Sciatic nerve (tissue), 2 donors: ENCODE measurements at regions not wholly inside any gene's neighbourhood (a gene's known extent, or its start where the extent isn't known, plus 50 kb on each side); places are given as distances from the start of the nearest gene placed in this dataset.
"Not testable (repeated sequence)": the region's sequence is repeated elsewhere in the genome, so short reads cannot be mapped to it uniquely, and the experiment has no call there.

Experiments
- ATAC-seq: fragments of 200-7000 bp; cut with Tn5 transposase; one replicate; pipeline ENCODE4 v1.9.1; 2020; ENCODE audit warnings: mild to moderate bottlenecking, moderate library complexity
- DNase-seq: peaks from one replicate; pipeline ENCODE4 v3.0.0-alpha.2; 2020; ENCODE audit warnings: low spot score
- intact Hi-C: fragments of 100-400 bp; cut with DNase I; formaldehyde crosslinking; loops from one replicate; pipeline ENCODE4 v1.14.2; 2022
- donor health status: DM: no; HTN: no; CAD: no.
- donor health status: DM: no; HTN: no; CAD: no.

DNA sequence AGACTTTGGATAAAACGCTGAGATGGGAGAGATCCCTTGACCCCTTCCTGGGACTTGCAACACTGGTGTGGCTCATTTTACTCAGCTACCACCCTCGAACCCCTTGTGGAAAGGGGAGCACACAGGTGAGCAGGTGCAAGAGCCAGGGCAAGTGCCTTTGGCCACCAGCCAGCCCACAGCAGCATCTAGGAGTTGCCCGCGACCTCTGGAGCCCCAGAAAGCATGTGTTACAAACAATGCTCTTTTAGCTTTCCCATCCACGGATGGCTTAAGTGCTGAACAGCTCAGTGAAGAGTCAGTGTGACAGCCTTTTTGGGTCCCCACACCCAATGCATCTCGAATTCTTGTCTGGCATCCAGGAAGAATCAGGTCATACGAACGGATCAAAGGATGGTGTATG, 197.8 kb downstream of the MEMO1 start:
- DNase-seq (no peak), ATAC-seq (no peak)
- intact Hi-C loops: no loop called here

GRCh38 chr2:31812051-31812798, 198.6 kb downstream of the MEMO1 start:
- ATAC-seq (peak; percentile 55), DNase-seq (no peak)
- intact Hi-C loops: no loop called here

DNA sequence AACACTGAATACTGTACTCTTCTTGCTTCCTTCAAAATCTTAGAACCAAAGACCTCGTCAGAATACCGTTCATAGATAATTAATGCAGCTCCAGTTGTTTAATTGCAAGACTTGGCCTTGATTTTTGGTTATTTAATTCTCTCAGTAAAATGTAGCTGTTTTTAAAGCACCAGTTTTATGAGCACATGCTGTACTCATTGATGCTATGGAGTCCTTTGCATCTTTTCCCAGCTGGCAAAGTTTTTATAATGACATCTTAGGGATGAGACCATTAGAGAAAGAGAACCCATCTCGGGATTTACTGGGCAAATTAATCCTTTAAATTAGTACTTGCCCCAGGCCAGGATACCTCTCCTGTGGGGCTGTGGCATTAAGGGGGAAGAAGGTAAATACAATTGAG, 199.3 kb downstream of the MEMO1 start:
- no peak for DNase-seq
- no peak for ATAC-seq
- intact Hi-C loops: no loop called here

GRCh38 chr2:31810200-31810917, 200.4 kb downstream of the MEMO1 start:
- intact Hi-C loops: no loop called here
- DNase-seq: no peak
- no peak for ATAC-seq

- ATAC-seq (no peak), DNase-seq (no peak)
- intact Hi-C loops: no loop called here
Observed at GRCh38 chr2:31805688-31806087, 205.1 kb downstream of the MEMO1 start.

- ATAC-seq, DNase-seq, intact Hi-C loops: not testable (repeated sequence)
Observed at GRCh38 chr2:31803481-31804153, 207.2 kb downstream of the MEMO1 start.

- no peak for DNase-seq
- ATAC-seq: no peak
- intact Hi-C loops: no loop called here
Observed at GRCh38 chr2:31802711-31803110, 208.1 kb downstream of the MEMO1 start.

DNA sequence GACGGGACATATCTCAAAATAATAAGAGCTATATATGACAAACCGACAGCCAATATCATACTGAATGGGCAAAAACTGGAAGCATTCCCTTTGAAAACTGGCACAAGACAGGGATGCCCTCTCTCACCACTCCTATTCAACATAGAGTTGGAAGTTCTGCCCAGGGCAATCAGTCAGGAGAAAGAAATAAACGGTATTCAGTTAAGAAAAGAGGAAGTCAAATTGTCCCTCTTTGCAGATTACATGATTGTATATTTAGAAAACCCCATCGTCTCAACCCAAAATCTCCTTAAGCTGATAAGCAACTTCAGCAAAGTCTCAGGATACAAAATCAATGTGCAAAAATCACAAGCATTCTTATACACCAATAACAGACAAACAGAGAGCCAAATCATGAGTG, 211.5 kb downstream of the MEMO1 start:
- DNase-seq, ATAC-seq, intact Hi-C loops: not testable (repeated sequence)

- intact Hi-C loops: no loop called here
- DNase-seq: no peak
- ATAC-seq: no peak
Observed at GRCh38 chr2:31788273-31788672, 207.5 kb upstream of the SRD5A2 start.

GRCh38 chr2:31785876-31786275, 205.1 kb upstream of the SRD5A2 start:
- DNase-seq (no peak), ATAC-seq (no peak)
- intact Hi-C loops: no loop called here

GRCh38 chr2:31784868-31785267, 204.1 kb upstream of the SRD5A2 start:
- ATAC-seq: no peak
- intact Hi-C loops: no loop called here
- no peak for DNase-seq

GRCh38 chr2:31783446-31784091, 202.8 kb upstream of the SRD5A2 start:
- DNase-seq, intact Hi-C loops, ATAC-seq: not testable (repeated sequence)

DNA sequence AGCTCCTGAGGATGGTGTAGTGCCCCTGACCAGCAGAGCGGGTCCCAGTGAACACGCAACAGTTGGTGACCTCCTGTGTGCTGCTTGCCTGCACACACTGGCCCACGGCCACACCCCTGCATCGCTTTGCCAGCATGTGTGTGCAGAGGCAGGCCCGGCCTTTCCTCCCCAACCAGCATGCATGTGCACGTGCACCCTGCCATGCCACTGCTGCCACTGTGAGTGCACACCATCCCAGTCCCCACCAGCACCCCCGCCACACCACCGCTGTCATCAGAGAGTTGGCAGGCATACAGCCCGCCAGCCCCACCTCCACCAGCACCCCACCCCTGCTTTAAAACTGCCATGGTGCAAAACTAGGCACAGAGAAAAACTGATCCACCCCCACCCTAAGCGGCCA, 197.4 kb upstream of the SRD5A2 start:
- intact Hi-C loops: no loop called here
- DNase-seq: no peak
- ATAC-seq: no peak

DNA sequence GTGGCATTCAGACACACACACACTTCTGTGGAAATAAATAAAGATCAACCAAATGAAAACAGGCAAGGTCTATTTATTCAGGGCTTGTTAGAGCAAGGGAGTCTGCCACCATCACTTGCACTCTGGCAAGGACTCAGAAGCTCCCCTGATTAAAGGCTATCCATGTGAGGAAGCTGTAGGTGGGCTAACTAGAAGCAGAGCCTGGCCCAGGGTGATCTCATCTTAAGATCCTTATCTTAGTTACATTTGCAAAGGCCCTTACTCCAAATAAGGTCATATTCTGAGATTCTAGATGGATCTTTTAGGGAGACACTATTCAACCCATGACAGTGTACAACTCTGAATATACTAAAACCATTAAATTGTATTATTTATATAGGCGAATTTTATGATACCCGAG, 190.0 kb upstream of the SRD5A2 start:
- DNase-seq (no peak), ATAC-seq (no peak)
- intact Hi-C loops: no loop called here

DNA sequence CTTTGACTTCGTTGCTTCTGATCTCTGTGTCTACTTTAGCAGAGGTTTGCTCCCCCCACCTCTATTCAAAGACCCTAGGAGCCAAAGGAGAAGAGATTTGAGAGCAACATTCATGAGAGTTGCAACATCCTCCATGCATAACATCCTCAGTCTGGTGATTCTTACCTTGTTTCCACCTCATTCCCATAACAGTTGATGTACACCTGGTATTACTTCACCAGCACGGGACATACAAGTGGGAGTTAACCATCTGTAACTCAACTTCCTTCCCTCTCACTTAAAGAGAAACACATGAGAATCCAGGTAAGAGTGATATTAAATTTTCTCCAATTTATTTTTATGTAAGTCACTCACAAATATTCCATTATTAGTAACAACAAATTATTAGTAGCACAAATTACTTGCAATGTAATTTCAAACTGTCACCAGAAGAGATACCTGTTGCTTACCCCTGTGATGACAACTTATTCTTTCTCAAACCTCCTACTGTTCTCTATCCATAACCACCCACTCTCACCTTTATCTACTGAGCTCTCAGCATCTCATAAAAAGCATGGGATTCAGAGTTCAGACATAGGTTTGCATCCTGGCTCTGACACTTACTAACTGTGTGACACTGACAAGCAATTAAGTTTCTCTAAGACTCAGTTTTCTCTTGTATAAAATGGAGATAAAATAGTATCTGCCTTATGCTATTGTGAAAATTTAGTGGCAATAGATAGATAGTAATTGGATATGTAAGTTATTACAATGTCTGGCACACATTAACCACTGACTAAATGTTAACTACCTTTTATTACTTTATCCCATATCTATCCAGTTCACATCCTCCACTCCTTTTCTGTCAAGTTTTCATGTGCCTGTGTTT, 184.6 kb upstream of the SRD5A2 start:
- DNase-seq: no peak
- ATAC-seq: no peak
- intact Hi-C loops: no loop called here

DNA sequence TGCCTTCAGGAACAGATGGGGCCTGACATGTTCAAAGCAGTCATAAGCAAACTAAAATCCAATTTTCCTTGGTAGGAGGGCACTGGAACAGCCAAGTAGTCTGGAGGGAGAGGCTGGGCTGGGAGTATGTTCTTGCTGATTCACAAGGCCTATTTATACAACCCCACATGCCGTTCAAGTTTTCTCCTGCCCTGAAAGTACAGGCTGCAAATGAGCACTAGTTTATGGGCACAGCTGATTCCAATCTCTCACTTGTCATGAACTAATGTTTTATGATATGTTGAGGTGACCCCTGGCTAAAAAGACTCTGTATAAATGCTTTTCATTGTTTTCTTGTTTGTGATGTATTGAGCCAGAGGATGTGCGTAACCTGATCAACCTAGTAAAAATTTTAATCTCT, 183.4 kb upstream of the SRD5A2 start:
- intact Hi-C loops: no loop called here
- DNase-seq (no peak), ATAC-seq (no peak)

GRCh38 chr2:31762085-31762484, 181.3 kb upstream of the SRD5A2 start:
- intact Hi-C loops: no loop called here
- DNase-seq (no peak), ATAC-seq (no peak)

- DNase-seq, intact Hi-C loops, ATAC-seq: not testable (repeated sequence)
Observed at GRCh38 chr2:31757351-31757750, 176.6 kb upstream of the SRD5A2 start.

GRCh38 chr2:31748746-31749145, 168.0 kb upstream of the SRD5A2 start:
- DNase-seq, intact Hi-C loops, ATAC-seq: not testable (repeated sequence)
